GM23338 (cell line): ENCODE measurements at regions not wholly inside any gene's neighbourhood (a gene's known extent, or its start where the extent isn't known, plus 50 kb on each side); places are given as distances from the start of the nearest gene placed in this dataset.
"Not testable (repeated sequence)": the region's sequence is repeated elsewhere in the genome, so short reads cannot be mapped to it uniquely, and the experiment has no call there.

Source experiments
- ATAC-seq: fragments of 200-7000 bp; cut with Tn5 transposase; 3 replicates; pipeline ENCODE4 v1.9.1; 2020
- DNase-seq: peaks from one replicate; pipeline ENCODE4 v3.0.0-alpha.2; 2015; ENCODE audit warnings: low spot score
- H2AFZ ChIP-seq: fragments of 200-600 bp; sonication (generic); 2 replicates; pipeline ENCODE4 v1.8.0; 2016; ENCODE audit warnings: antibody characterized with exemption, mild to moderate bottlenecking, moderate library complexity
- H3F3A ChIP-seq: fragments of 200-600 bp; sonication (generic); replicated peaks from 2 replicates; pipeline ENCODE4 v1.8.0; 2017; ENCODE audit warnings: antibody characterized with exemption, mixed run types, low read depth
- H3K27ac ChIP-seq: fragments of 200-600 bp; sonication (generic); 2 replicates; pipeline ENCODE4 v1.6.1; 2016; ENCODE audit warnings: low read depth
- H3K27me3 ChIP-seq: fragments of 200-600 bp; sonication (generic); 2 replicates; pipeline ENCODE4 v1.8.0; 2016; ENCODE audit warnings: mild to moderate bottlenecking, mixed run types, moderate library complexity; ENCODE audit not compliant: insufficient read depth
- H3K36me3 ChIP-seq: fragments of 200-600 bp; sonication (generic); 2 replicates; pipeline ENCODE4 v1.8.0; 2016; ENCODE audit warnings: mild to moderate bottlenecking; ENCODE audit not compliant: insufficient read depth
- H3K4me1 ChIP-seq: fragments of 200-600 bp; sonication (generic); 2 replicates; pipeline ENCODE4 v1.8.0; 2016; ENCODE audit warnings: mild to moderate bottlenecking, moderate library complexity; ENCODE audit not compliant: insufficient read depth
- H3K4me2 ChIP-seq: fragments of 200-600 bp; sonication (generic); 2 replicates; pipeline ENCODE4 v1.7.1; 2017; ENCODE audit warnings: mixed run types
- H3K4me3 ChIP-seq: fragments of 200-600 bp; sonication (generic); 2 replicates; pipeline ENCODE4 v1.6.1; 2016; ENCODE audit warnings: mixed run types
- H3K79me2 ChIP-seq: fragments of 200-600 bp; sonication (generic); replicated peaks from 2 replicates; pipeline ENCODE4 v1.8.0; 2017; ENCODE audit warnings: mild to moderate bottlenecking; ENCODE audit not compliant: insufficient read depth
- H3K9me2 ChIP-seq: fragments of 200-600 bp; sonication (generic); 2 replicates; pipeline ENCODE4 v1.8.0; 2017; ENCODE audit not compliant: insufficient read depth
- H4K20me1 ChIP-seq: fragments of 200-600 bp; sonication (generic); replicated peaks from 2 replicates; pipeline ENCODE4 v1.8.0; 2017; ENCODE audit warnings: mild to moderate bottlenecking; ENCODE audit not compliant: insufficient read depth
- H3K27ac Mint-ChIP-seq: 2 replicates; pipeline ENCODE4 v1.8.0; 2020; ENCODE audit warnings: inconsistent platforms, mild to moderate bottlenecking, moderate library complexity, mixed read lengths
- H3K27me3 Mint-ChIP-seq: 3 replicates; pipeline ENCODE4 v1.8.0; 2022; ENCODE audit warnings: low read depth, mild to moderate bottlenecking, moderate library complexity, mixed read lengths, inconsistent platforms; ENCODE audit not compliant: insufficient read depth, poor library complexity
- H3K36me3 Mint-ChIP-seq: 3 replicates; pipeline ENCODE4 v1.8.0; 2021; ENCODE audit warnings: low read depth, mild to moderate bottlenecking, inconsistent platforms, moderate library complexity, mixed read lengths
- H3K4me1 Mint-ChIP-seq: 3 replicates; pipeline ENCODE4 v1.8.0; 2020; ENCODE audit warnings: mild to moderate bottlenecking, inconsistent platforms, mixed read lengths
- H3K4me3 Mint-ChIP-seq: 3 replicates; pipeline ENCODE4 v1.8.0; 2021; ENCODE audit warnings: moderate library complexity, mild to moderate bottlenecking, inconsistent platforms, mixed read lengths
- H3K9me3 Mint-ChIP-seq: 3 replicates; pipeline ENCODE4 v1.8.0; 2020; ENCODE audit warnings: moderate library complexity, mild to moderate bottlenecking, inconsistent platforms, mixed read lengths
- EZH2phosphoT487 ChIP-seq: fragments of 200-600 bp; sonication (generic); IDR thresholded peaks from one replicate; pipeline ENCODE4 v1.8.1; 2018; ENCODE audit warnings: antibody characterized with exemption; ENCODE audit not compliant: unreplicated experiment
- REST ChIP-seq: IDR thresholded peaks from one replicate; pipeline ENCODE4 v1.6.1; 2018; ENCODE audit warnings: antibody characterized with exemption; ENCODE audit not compliant: unreplicated experiment
- ZNF114 ChIP-seq: fragments of 250-450 bp; sonication (Bioruptor Pico); IDR thresholded peaks from 2 replicates; pipeline ENCODE4 v1.5.0; 2020; ENCODE audit warnings: mild to moderate bottlenecking, moderate library complexity
- ZNF462 ChIP-seq: fragments of 250-450 bp; sonication (Bioruptor Pico); IDR thresholded peaks from 2 replicates; pipeline ENCODE4 v1.5.0; 2020; ENCODE audit warnings: mild to moderate bottlenecking, moderate library complexity

- Mint-ChIP-seq H3K4me3 (no peak overlapping the region), H3K36me3 (peaks cover 8% of the 10 kb centered on the region; the same call in 1 of the 3 replicates), H3K27ac (no peak overlapping the region), H3K9me3 (peaks cover 13% of the 10 kb centered on the region; the same call in 2 of the 3 replicates), H3K4me1 (no peaks in the 10 kb centered on the region), H3K27me3 (peaks cover 1% of the 10 kb centered on the region)
- Histone ChIP-seq H3K4me2 (no peak overlapping the region), H3K27me3 (no peaks in the 10 kb centered on the region), H3F3A (no peaks in the 10 kb centered on the region), H3K36me3 (peaks cover 9% of the 10 kb centered on the region; the same call in 1 of the 2 replicates), H4K20me1 (no peaks in the 10 kb centered on the region), H3K4me1 (no peaks in the 10 kb centered on the region), H2AFZ (no peak overlapping the region), H3K27ac (no peak overlapping the region), H3K9me2 (no peaks in the 10 kb centered on the region), H3K4me3 (no peak overlapping the region), H3K79me2 (no peaks in the 10 kb centered on the region)
- ATAC-seq = no peak
- DNase-seq = no peak
- TF ChIP-seq REST (no peak), ZNF462 (CRISPR knock-in tag) (no peak), EZH2phosphoT487 (no peak), ZNF114 (no peak)
Measured at GRCh38 chr1:166601650-166602278, 237.5 kb upstream of the POGK start.

GRCh38 chr1:166602801-166603200, 236.5 kb upstream of the POGK start:
- H3K4me3 Mint-ChIP-seq, H3K36me3 ChIP-seq, H3K4me1 Mint-ChIP-seq, H3K27ac Mint-ChIP-seq, H4K20me1 ChIP-seq, DNase-seq, H3F3A ChIP-seq, H3K4me2 ChIP-seq, H3K36me3 Mint-ChIP-seq, H3K27me3 ChIP-seq, H3K4me1 ChIP-seq, H3K27ac ChIP-seq, H3K27me3 Mint-ChIP-seq, ATAC-seq, H3K79me2 ChIP-seq, H2AFZ ChIP-seq, H3K4me3 ChIP-seq, H3K9me2 ChIP-seq: not testable (repeated sequence)
- peaks cover 13% of the 10 kb centered on the region; the same call in 2 of the 3 replicates for H3K9me3 Mint-ChIP-seq
